ENCODE measurements at regions not wholly inside any gene's neighbourhood (a gene's known extent, or its start where the extent isn't known, plus 50 kb on each side); places are given as distances from the start of the nearest gene placed in this dataset.

DNA sequence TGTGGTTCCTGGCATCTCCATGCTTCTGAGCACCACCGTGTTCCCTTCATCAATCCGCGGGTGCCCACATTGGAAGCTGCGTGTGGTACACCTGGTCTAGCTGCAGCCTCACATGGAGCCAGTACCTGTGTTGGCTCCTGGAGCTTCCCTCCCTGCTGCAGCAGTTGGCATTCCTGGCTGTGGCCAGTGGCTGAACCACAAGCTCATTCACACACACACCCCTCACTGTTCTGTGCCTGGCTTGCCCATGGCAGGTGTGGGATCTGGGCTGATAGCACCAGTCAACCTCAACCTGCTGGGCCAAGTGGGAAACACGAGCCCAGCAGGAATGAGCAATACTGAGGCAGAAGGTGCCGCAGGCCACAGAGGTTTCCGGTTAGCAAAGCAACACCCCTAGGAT lies 256.2 kb upstream of the LRFN5 start:
- intact Hi-C loops (cut with DNase I, micrococcal nuclease): no loop called here
- POLR2A ChIA-PET: no interaction called here
- H3K27ac Mint-ChIP-seq: no peak overlapping the region
- DNase-seq (no peak), ATAC-seq (no peak)
- H3K36me3 Mint-ChIP-seq (ENCODE audit: low read depth): no peaks in the 10 kb centered on the region
- no peaks in the 10 kb centered on the region for H3K4me1 Mint-ChIP-seq
- CTCF ChIA-PET: no interaction called here
- H3K4me3 Mint-ChIP-seq: no peak overlapping the region
- no peaks in the 10 kb centered on the region for H3K27me3 Mint-ChIP-seq
- peaks cover 2% of the 10 kb centered on the region for H3K9me3 Mint-ChIP-seq (ENCODE audit: low read depth)

DNA sequence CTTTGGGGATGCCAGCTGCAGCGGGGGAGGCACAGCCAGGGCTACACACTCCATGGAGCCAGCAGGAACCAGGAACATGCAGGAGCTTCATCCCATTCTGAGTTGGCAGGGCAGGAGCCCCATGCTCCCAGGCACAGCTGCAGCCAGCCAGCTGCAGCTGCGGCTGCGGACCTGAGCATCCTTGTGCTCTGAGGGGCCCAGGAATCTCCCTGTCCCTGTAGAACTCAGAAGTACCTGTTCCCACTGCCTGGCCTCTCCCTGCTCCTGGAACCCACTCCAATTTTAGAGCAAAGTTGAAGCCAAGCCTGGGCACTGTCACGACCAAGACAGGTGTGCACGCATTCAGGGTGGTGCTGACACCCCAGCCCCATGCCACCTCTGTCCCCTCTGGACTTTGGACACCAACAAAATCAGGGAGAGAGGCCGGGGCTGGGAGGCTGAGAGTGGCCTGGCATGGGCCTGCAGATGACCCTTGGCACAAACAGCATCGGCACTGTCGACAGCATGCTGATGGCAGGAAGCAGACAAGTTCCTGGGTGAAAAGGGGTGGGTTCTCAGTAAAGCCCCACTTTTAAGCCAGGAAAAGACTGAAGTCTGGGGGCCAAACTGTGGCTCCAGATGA lies 257.3 kb upstream of the LRFN5 start:
- DNase-seq (no peak), ATAC-seq (no peak)
- POLR2A ChIA-PET: no interaction called here
- intact Hi-C loops (cut with DNase I, micrococcal nuclease): no loop called here
- H3K9me3 Mint-ChIP-seq (ENCODE audit: low read depth): peaks cover 2% of the 10 kb centered on the region
- no peak overlapping the region for H3K4me3 Mint-ChIP-seq
- H3K27ac Mint-ChIP-seq: no peak overlapping the region
- H3K36me3 Mint-ChIP-seq (ENCODE audit: low read depth): no peaks in the 10 kb centered on the region
- H3K4me1 Mint-ChIP-seq: no peaks in the 10 kb centered on the region
- CTCF ChIA-PET: no interaction called here
- H3K27me3 Mint-ChIP-seq: no peaks in the 10 kb centered on the region

DNA sequence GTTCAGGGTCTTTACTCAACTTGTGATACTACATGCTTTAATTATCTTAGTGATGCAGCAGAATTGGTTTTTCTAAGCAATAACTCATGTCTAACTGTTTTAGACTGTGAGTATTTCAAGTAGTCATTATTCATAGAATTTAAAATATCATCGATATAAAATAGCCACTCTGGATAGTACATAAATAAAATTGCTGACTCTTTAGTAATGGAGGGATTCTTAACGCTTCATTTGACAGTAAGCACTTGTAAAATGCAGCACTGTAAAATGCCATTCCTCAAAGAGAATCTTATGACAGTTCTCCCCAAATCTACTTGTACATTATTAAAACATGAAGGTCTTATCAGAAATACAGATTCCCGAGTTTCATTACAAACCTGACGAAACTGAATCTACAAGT lies 262.8 kb upstream of the LRFN5 start:
- intact Hi-C loops (cut with DNase I, micrococcal nuclease): no loop called here
- Mint-ChIP-seq H3K27me3 (no peaks in the 10 kb centered on the region), H3K36me3 (ENCODE audit: low read depth) (no peaks in the 10 kb centered on the region), H3K9me3 (ENCODE audit: low read depth) (peaks cover 5% of the 10 kb centered on the region), H3K4me1 (no peaks in the 10 kb centered on the region), H3K4me3 (no peak overlapping the region), H3K27ac (no peak overlapping the region)
- ATAC-seq (no peak), DNase-seq (no peak)
- ChIA-PET CTCF (no interaction called here), POLR2A (no interaction called here)

DNA sequence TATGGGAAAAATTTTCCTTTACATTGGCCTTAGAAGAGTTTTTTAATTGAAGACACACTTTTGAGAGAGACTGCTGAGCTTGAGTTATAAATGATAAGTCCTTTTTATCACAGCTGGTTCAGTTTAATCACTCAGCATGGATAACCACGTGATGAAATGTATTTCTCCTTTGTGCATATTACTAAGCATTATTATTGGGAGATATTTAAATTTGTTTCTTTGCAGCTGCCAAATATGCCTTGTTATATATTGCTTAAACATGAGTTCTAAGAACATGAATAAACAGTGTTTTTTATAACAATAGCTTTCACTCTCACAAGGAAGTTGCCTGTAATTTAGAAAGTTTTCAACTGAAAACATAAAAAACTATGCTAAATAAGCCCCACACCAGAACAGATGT lies 293.5 kb upstream of the LRFN5 start:
- no peak for ATAC-seq
- ChIA-PET CTCF (no interaction called here), POLR2A (no interaction called here)
- no peak for DNase-seq
- no peaks in the 10 kb centered on the region for H3K27me3 Mint-ChIP-seq
- no peak overlapping the region for H3K4me3 Mint-ChIP-seq
- no peaks in the 10 kb centered on the region for H3K4me1 Mint-ChIP-seq
- H3K9me3 Mint-ChIP-seq (ENCODE audit: low read depth): no peaks in the 10 kb centered on the region
- no peaks in the 10 kb centered on the region for H3K36me3 Mint-ChIP-seq (ENCODE audit: low read depth)
- no peak overlapping the region for H3K27ac Mint-ChIP-seq
- intact Hi-C loops (cut with DNase I, micrococcal nuclease): no loop called here

DNA sequence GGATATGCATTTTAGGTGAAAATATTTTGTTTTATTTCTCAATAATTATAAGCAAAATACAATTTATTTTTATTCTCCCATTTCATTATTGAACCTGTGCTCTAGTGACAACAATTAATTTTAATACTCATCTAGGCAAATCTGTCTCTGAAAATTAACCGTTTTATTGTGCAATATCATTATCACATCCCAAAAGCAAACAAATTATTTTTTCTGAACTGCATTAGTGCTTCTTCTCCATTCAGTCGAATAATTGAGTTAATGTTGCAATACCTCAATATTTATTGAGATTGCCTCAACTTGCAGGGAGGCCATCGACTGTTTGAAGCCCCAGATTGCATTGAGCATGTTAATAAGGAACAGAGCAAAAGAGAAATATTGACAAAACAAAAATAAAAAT lies 303.2 kb upstream of the LRFN5 start:
- ChIA-PET CTCF (no interaction called here), POLR2A (no interaction called here)
- no peak for ATAC-seq
- H3K36me3 Mint-ChIP-seq (ENCODE audit: low read depth): no peaks in the 10 kb centered on the region
- H3K27ac Mint-ChIP-seq: no peak overlapping the region
- intact Hi-C loops (cut with DNase I, micrococcal nuclease): no loop called here
- no peak overlapping the region for H3K4me3 Mint-ChIP-seq
- no peaks in the 10 kb centered on the region for H3K4me1 Mint-ChIP-seq
- no peaks in the 10 kb centered on the region for H3K27me3 Mint-ChIP-seq
- no peak for DNase-seq
- no peaks in the 10 kb centered on the region for H3K9me3 Mint-ChIP-seq (ENCODE audit: low read depth)

DNA sequence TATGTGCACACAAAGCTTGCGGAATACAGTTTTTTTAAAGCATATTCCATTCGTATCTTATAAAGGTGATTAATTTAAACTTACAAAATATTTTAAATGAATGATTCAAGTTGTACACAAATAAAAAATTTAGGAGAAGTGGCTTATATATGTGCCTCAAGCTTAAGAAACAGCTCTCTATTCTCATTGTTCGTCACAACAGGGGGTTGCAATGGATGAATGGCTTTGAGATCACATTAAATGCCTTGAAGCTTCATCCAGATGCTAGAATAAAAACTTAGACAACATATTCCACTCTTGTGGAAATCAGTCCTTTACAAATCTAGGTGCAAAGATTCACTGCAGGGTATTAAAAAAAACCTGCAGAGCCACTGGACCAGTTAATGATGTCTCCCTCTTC lies 303.9 kb upstream of the LRFN5 start:
- H3K4me1 Mint-ChIP-seq: no peaks in the 10 kb centered on the region
- no peak overlapping the region for H3K4me3 Mint-ChIP-seq
- POLR2A ChIA-PET: no interaction called here
- no peaks in the 10 kb centered on the region for H3K27me3 Mint-ChIP-seq
- H3K36me3 Mint-ChIP-seq (ENCODE audit: low read depth): no peaks in the 10 kb centered on the region
- H3K27ac Mint-ChIP-seq: no peak overlapping the region
- DNase-seq (no peak), ATAC-seq (no peak)
- CTCF ChIA-PET: interaction anchor here (0.6 kb wide), 1 partner anchor 168 kb away, joined by 3 read pairs; no protein-coding TSS in a partner anchor
- H3K9me3 Mint-ChIP-seq (ENCODE audit: low read depth): no peaks in the 10 kb centered on the region
- intact Hi-C loops (cut with DNase I, micrococcal nuclease): no loop called here

DNA sequence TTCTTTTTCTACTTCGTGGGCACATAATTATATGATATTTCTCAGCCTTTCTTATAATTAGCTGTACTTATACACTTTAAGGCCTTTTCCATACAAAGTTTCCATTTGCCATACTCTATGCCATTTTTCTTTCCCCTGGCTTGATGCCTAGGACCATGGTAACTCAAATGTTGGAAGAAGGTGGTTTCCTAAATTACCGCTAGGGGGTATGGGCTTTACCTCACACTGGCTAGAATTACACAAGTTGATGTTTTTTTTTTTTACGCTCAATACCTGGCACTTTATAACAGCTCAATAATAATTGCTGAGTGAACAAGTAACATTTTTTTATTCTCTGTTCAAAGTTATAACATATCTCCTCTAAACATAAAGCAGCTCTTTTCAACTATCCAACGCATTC lies 306.8 kb upstream of the LRFN5 start:
- intact Hi-C loops (cut with DNase I, micrococcal nuclease): no loop called here
- ChIA-PET POLR2A (no interaction called here), CTCF (no interaction called here)
- Mint-ChIP-seq H3K27ac (no peak overlapping the region), H3K4me3 (no peak overlapping the region), H3K36me3 (ENCODE audit: low read depth) (no peaks in the 10 kb centered on the region), H3K27me3 (no peaks in the 10 kb centered on the region), H3K4me1 (no peaks in the 10 kb centered on the region), H3K9me3 (ENCODE audit: low read depth) (no peaks in the 10 kb centered on the region)
- DNase-seq (no peak), ATAC-seq (no peak)

DNA sequence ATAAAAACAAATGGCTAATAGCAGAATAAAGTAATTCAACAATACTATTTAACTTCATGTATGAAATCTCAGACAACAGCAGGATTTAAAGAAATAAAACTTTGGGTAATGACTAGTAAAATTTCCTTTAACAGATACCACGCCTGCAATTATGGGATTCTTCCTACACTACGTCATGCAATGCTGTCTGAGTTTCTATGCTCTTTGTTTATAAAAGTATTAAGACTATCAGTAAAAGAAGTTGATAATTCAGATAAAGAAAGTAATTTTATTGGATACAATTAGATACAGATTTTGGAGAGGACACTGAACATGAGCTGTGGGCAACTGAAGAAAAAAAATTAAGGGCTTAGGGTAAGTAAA lies 308.4 kb upstream of the LRFN5 start:
- Mint-ChIP-seq H3K4me3 (no peak overlapping the region), H3K27ac (no peak overlapping the region), H3K4me1 (no peaks in the 10 kb centered on the region), H3K36me3 (ENCODE audit: low read depth) (no peaks in the 10 kb centered on the region), H3K27me3 (no peaks in the 10 kb centered on the region), H3K9me3 (ENCODE audit: low read depth) (no peaks in the 10 kb centered on the region)
- ChIA-PET CTCF (no interaction called here), POLR2A (no interaction called here)
- no peak for DNase-seq
- intact Hi-C loops (cut with DNase I, micrococcal nuclease): no loop called here
- ATAC-seq: no peak

DNA sequence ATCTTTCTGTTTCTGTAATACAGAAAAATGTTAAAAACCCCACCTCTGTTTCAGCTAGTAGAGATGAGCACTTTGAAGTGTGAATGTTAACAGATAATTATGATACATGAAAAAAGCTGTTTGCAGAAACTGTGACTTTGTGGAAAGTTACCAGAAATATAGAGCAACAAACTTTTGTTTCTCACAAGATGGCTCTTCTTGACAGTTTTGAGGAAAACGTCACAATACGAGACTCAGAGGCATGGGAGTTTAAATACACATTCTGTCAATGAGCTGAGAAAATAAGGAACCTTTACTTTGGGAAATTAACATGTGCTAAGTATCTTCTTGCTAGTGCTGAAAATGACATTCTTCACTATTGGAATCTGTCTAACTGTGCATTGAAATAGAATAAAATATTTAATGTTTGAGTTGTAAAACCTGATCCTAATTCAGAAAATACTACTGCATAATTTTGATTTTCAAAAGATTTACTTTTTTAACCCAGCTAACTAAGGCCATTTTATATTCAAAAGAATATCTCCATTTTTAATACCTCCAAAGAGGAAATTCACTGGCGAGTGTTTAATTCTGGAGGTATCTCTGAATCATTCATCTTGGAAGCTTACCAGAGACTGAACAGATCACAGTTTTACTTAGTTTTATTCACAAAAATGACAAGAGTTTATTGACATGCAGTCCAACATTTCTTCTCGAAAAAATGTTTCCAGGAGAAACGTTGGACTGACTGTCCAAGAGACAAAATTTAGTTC lies 308.9 kb upstream of the LRFN5 start:
- Mint-ChIP-seq H3K36me3 (ENCODE audit: low read depth) (no peaks in the 10 kb centered on the region), H3K9me3 (ENCODE audit: low read depth) (no peaks in the 10 kb centered on the region), H3K27me3 (no peaks in the 10 kb centered on the region), H3K4me1 (no peaks in the 10 kb centered on the region), H3K27ac (no peak overlapping the region), H3K4me3 (no peak overlapping the region)
- no peak for ATAC-seq
- no peak for DNase-seq
- ChIA-PET POLR2A (no interaction called here), CTCF (interaction anchor here (0.8 kb wide), 1 partner anchor 17 kb away, joined by 3 read pairs; no protein-coding TSS in a partner anchor)
- intact Hi-C loops (cut with DNase I, micrococcal nuclease): no loop called here

DNA sequence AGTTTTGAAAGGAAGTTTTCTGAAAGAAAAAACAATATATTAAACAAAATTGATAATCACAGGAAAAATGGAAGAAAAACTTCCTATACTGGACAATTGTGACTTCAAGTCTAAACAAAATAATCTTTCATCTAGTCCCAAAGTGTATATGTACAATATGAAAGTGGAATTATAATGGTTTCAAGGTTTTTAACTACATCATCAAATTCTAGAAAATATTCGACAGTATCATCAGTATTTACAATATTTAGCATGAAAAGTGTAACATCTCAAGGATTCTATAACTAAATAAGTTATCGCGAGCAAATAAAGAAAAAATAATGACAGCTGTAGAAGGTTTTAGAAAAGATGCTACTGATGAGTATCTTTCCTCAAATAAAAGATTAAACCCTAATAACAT lies 310.9 kb upstream of the LRFN5 start:
- peaks cover 5% of the 10 kb centered on the region for H3K9me3 Mint-ChIP-seq (ENCODE audit: low read depth)
- POLR2A ChIA-PET: no interaction called here
- H3K4me3 Mint-ChIP-seq: no peak overlapping the region
- H3K27me3 Mint-ChIP-seq: no peaks in the 10 kb centered on the region
- intact Hi-C loops (cut with DNase I, micrococcal nuclease): no loop called here
- H3K27ac Mint-ChIP-seq: no peak overlapping the region
- ATAC-seq (no peak), DNase-seq (no peak)
- CTCF ChIA-PET: no interaction called here
- H3K36me3 Mint-ChIP-seq (ENCODE audit: low read depth): no peaks in the 10 kb centered on the region
- H3K4me1 Mint-ChIP-seq: no peaks in the 10 kb centered on the region

DNA sequence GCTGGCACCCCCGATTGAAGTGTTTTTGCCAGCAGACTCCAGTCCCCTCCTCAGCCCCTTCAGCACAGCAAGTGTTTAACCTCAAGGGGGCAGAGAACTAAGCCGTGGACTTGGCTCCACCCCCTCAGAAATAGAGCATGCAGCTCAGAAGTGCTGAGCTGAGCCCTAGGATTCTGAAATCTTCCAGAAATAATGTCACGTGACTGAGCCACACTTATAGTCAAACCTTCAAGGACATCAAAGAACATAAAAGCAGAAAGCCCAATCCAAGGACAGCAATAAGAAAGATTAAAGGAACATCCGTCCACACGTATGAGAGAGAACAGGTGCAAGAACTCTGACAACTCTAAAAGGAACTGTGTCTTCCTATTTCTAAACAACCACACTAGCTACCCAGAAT lies 317.7 kb upstream of the LRFN5 start:
- Mint-ChIP-seq H3K4me3 (no peak overlapping the region), H3K27ac (no peak overlapping the region), H3K27me3 (no peaks in the 10 kb centered on the region), H3K4me1 (no peaks in the 10 kb centered on the region), H3K36me3 (ENCODE audit: low read depth) (no peaks in the 10 kb centered on the region), H3K9me3 (ENCODE audit: low read depth) (peaks cover 12% of the 10 kb centered on the region)
- intact Hi-C loops (cut with DNase I, micrococcal nuclease): no loop called here
- DNase-seq (no peak), ATAC-seq (no peak)
- ChIA-PET POLR2A (no interaction called here), CTCF (interaction anchor here (1.3 kb wide), 1 partner anchor 25 kb away, joined by 3 read pairs; no protein-coding TSS in a partner anchor)

DNA sequence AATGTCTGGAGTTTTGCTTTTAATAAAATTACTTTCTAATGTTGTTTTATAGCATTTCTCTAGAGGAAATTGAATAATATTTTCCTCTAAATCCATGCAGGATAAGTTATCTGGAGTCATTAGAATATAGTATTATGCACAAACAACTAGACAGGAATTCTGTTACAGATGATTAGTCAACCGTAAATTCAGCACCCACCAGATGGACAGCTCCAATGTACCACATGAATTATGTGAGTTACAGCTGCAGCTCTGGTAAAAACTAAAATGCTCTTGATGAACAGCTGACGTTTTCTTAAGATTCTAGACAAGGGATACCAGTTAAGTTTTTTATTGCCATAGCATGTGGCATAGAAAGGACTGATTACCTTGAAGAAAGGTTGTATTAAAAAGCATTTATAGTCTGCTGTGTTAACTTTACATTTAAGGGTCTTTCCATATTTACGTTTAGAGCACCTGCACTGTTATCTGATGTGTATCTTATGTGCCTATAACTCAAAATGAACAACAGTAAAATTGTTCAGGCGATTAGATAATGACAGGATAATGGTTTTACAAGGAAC lies 321.4 kb upstream of the LRFN5 start:
- no peaks in the 10 kb centered on the region for H3K4me1 Mint-ChIP-seq
- DNase-seq (peak; percentile 22), ATAC-seq (no peak)
- intact Hi-C loops (cut with DNase I, micrococcal nuclease): no loop called here
- ChIA-PET CTCF (no interaction called here), POLR2A (interaction anchor here (0.6 kb wide), 1 partner anchor 1732 kb away, joined by 9 read pairs; no protein-coding TSS in a partner anchor)
- no peaks in the 10 kb centered on the region for H3K27me3 Mint-ChIP-seq
- no peak overlapping the region for H3K27ac Mint-ChIP-seq
- peaks cover 7% of the 10 kb centered on the region for H3K9me3 Mint-ChIP-seq (ENCODE audit: low read depth)
- no peak overlapping the region for H3K4me3 Mint-ChIP-seq
- H3K36me3 Mint-ChIP-seq (ENCODE audit: low read depth): no peaks in the 10 kb centered on the region
